ENCODE measurements at regions not wholly inside any gene's neighbourhood (a gene's known extent, or its start where the extent isn't known, plus 50 kb on each side); places are given as distances from the start of the nearest gene placed in this dataset.
A peak's percentile ranks its signal among the peaks of the same experiment; 100 is the strongest.
"Not testable (repeated sequence)": the region's sequence is repeated elsewhere in the genome, so short reads cannot be mapped to it uniquely, and the experiment has no call there.

DNA sequence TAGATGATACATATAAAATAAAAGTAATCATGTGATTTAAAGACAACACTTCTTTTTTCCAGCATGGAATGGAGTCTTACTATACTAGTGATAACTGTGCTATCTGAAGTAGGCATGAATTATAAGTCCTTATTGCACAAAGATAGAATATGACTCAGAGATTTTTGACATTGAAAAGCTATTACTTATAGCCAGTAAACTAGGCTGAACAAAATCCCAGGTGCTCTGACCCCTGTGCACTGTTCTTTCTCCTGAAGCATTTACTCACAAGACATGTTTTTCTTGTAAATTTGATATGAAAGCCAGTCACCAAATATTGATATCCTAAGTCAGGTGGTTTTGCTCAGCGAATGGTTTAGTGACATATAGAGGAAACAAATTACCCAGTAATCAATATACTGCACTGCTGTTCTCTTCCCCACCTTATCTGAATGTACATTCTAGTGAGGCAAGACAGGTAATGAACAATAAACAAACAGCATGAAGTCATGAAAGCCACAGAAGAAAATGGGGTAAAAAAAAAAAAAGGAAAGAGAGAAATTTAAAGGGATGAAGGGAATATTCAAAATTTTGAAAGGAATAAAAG is 1567.0 kb upstream of the SPRY2 start:
- FAIRE-seq = no peak

DNA sequence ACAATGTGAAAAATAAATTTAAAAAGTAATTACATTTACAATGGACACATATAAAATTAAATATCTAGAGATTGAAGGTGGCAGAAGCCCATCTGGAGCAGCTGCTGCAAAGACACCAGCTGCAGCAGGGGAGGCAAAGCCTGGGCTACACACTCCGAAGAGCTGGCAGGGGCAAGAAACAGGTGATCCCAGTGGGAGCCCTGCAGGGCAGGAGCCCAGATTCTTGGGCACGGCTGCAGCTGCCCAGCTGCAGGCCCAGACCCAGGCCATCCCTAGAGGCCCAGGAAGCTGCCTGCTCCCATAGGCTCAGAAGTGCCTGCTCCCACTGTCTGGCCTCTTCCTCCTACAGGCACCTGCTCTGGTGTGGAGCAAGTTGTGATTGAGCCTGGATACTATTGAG is 1547.9 kb upstream of the SPRY2 start:
- FAIRE-seq = no peak

DNA sequence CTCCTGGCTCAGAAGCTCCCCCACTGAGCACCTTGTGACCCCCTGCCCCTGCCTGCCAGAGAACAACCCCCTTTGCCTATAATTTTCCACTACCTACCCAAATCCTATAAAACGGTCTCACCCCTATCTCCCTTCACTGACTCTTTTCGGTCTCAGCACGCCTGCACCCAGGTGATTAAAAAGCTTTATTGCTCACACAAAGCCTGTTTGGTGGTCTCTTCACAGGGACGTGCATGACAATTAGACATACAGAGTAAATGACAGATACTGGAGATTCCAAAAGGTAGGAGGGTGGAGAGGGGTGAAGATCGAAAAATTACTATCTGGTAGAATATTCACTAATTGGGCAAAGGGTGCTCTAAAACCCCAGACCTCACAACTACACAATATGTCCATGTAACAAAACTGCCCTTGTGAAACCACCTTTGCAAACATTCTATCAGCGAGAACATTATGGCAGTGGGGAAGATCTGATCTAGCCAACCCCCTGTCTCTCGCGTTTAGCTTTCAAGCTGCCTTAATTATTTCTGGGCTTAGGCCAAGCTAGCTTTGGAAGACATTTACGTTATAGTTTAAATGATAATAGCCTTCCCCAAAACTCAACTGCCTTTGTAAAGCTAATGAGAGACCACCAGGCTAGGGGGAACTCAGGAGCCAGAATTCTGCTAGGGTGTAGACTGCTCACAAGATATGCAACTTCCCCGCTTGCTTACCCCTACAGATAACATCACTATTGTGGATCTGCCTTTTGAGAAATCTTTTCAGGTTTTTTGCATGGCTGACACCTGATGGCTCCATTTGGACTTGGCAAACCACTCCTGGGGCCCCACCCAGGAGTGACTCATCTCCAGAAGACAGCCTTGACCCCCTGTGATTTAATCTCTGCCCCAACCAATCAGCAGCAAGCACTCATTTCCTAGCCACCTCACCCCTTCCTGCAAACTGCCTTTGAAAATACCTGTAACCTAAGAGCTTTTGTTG is 1534.0 kb upstream of the SPRY2 start:
- no peak for FAIRE-seq

- FAIRE-seq = no peak
Observed at GRCh38 chr13:81874253-81874652, 1533.3 kb upstream of the SPRY2 start.

DNA sequence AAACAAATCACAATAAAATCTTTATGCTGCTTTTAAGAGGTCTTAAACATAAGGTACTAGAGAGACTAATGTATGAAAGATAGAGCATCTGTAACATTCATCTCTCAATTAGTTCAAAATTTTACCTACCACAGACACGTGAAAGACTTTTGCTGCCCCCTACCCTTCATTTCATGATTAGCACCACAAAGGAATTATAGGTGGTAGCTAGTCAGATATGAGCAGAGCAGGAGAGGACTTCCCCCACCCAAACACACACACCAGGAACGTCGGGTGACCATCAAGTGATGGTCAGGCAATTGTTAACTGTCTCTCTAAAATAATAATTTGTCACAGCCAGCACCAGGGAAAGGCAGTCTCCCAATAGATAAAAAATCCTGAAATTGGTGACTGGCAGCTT is 1531.7 kb upstream of the SPRY2 start:
- FAIRE-seq = peak; percentile 19

GRCh38 chr13:81871751-81872325 is 1530.9 kb upstream of the SPRY2 start:
- not testable (repeated sequence) for FAIRE-seq

DNA sequence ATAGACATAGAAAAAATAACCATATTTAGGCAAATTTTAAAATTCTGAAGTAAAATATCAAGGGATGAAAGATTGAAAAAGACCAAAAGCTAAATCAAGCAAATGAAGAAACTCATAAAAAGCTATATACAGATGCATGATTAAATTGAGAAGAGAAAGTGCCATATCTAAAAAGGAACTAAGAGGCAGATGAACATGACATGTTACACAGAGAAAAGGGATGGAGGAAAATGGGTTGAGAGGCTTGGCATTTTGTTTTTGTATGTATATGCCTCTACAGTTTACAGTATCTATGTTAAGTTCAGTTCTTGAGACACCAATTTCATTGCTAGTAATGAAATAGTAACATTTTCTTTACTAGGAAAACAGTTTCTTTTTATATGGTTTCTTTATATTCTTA is 1507.4 kb upstream of the SPRY2 start:
- FAIRE-seq = no peak

- FAIRE-seq = no peak
Observed at GRCh38 chr13:81846771-81847170, 1505.8 kb upstream of the SPRY2 start.

DNA sequence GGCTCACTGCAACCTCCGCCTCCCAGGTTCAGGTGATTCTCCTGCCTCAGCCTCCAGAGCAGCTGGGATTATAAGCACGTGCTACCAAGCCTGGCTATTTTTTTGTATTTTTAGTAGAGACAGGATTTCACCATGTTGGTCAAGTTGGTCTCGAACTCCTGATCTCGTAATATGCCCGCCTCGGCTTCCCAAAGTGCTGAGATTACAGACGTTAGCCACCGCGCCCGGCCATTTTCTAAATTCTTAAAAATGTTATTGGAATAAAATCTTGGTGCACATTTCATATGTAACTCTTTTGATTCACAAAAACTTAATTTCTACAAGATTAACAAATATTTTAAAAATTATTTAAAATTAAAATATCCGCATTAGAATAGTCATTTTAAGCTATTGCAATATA is 1480.3 kb upstream of the SPRY2 start:
- no peak for FAIRE-seq

DNA sequence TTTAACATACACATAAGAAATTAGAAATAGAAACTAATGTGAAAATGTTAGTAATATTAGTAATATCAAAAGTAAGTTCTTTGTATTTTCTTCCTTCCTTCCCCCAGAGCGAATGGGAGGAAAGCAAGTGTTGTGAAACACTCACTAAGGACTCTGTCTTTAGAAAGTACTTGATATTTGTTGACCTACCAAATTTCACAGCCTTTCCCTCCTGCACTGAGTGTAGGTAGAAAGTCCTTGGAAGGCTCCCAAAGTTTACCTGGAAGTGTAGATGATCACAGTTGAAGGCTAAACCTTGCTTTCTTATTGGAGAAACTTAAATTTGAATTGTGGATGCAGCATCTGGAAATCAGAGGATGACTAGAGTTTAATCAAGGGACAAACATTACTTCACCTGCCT is 1459.5 kb upstream of the SPRY2 start:
- FAIRE-seq = no peak

DNA sequence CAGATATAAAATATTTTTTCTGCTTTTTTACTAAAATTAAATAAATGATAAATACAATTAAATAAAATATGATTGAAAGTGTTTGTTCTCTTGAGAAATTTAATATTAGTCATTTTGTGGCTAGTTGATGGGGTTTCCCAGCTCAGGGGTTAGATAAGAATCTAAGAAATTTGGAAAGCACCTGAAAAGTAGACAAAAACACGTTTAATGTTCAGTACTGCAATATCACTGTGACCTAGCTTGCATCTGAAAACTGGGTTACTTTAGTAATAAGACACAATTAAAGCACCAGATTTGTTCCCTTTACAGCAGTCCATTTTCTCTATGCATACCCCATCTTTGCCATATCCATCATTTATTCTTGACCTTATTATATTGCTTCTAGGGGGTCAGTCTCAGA is 1454.8 kb upstream of the SPRY2 start:
- no peak for FAIRE-seq

GRCh38 chr13:81791641-81792040 is 1450.7 kb upstream of the SPRY2 start:
- FAIRE-seq = no peak

DNA sequence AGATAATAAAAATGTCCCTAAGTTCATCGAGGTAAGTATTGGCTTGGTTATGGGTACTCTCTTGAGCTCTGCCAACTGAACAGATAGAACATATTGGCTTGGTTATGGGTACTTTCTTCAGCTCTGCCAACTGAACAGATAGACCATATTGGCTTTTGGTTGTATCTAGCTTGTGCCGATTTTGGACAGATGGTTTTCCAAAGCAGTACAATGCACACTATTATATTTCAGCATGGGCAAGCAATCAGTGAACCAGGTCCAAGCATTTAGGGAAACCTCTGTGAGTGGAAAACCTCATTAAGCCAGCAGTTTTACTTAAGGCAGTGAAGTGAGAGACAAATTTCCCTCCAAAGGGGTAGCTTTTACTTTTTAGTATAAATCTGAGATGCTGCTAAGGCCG is 1440.5 kb upstream of the SPRY2 start:
- FAIRE-seq = no peak

DNA sequence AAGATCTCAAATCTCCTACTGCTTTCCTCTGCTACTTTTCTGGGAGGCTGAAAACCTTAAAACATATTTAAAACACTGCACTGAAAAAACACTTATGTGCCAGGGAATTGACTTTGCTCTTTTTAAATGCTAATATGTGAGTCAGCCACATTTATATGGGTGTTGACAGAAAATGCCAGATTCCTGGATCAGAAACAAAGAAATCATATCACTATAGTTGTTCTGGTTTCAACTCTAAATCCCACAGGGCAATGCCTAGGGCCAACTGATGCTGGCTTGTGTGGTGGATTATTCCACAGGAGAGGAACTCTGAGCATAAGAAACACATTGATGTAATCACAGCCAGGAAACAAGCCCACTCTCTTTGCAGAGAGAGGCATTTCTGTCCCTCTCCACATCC is 1439.0 kb upstream of the SPRY2 start:
- no peak for FAIRE-seq

DNA sequence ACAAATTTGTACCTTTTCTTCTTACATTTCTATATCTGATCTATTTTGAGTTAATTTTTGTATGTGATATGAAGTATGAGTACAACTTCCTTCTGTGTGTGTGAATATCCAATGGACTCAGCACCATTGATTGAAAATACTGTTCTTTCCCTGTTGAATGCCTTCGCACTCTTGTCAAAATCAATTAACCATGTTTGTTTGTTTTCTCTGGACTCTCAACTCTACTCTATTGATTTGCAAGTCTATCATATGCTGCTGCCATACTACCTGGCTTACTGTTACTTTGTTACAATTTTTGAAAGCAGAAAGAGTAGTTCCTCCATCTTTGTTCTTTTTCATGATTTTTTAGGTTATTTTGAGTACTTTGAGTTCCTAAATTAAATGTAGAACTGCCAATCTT is 1437.4 kb upstream of the SPRY2 start:
- no peak for FAIRE-seq

- FAIRE-seq = no peak
Observed at GRCh38 chr13:81773263-81773662, 1432.3 kb upstream of the SPRY2 start.

DNA sequence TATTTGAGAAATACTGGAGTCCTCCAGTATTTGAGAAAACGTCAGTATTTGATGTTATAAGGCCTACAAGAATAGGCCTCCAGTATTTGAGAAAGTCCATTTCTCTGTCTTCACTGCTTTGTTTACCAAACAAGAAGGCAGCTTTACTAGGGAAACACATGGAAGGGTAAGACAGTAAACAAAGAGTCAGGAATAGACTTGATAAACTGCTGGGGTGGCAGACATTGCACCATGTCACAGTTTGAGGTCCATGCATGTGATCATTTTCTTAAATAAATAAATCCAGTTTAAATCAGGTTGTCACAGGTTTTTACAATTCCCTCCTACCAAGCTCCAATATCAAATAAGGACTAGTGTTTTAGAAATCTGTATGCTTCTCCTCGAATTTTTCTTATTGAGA is 1431.0 kb upstream of the SPRY2 start:
- FAIRE-seq = no peak

GRCh38 chr13:81770868-81771505 is 1430.1 kb upstream of the SPRY2 start:
- FAIRE-seq = no peak

- FAIRE-seq = no peak
Observed at GRCh38 chr13:81762449-81762848, 1421.5 kb upstream of the SPRY2 start.

DNA sequence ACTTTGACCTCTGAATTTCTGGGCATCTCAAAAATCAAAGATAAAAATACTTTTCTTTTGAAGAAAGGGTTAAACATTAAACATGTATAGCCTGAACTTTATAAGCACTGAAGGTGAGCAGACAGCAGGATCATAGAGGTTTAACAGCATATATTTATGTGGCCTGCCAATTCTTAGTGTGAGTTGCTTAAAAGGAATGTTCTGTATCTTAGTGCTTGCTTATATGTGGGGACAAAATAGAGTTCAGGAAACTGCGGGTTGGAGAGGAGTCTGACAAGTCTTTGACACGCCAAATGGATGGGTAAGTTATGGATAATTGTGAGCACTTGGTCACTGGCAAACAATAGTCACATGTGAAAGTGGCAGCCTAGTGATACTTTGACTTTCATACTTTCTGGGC is 1419.4 kb upstream of the SPRY2 start:
- no peak for FAIRE-seq

DNA sequence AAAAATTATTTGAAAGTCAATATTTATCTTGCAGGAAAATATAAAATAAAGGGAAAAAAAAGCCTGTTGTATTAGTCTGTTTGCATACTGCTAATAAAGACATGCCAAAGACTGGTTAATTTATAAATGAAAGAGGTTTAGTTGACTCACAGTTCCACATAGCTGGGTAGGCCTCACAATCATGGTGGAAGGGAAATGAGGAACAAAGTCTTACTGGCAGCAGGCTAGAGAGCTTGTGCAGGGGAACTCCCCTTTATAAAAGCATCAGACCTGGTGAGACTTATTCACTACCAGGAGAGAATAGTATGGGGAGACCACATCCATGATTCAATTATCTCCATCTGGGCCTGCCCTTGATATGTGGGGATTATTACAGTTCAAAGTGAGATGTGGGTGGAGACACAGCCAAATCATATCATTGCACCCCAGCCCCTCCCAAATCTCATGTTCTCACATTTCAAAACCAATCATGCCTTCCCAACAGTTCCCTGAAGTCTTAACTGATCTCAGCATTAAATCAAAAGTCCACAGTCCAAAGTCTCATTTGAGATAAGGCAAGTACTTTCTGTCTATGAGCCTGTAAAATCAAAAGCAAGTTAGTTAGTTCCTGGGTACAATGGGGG is 1416.5 kb upstream of the SPRY2 start:
- no peak for FAIRE-seq

- FAIRE-seq = no peak
Observed at GRCh38 chr13:81745391-81745790, 1404.5 kb upstream of the SPRY2 start.

GRCh38 chr13:81738364-81738763 is 1397.4 kb upstream of the SPRY2 start:
- no peak for FAIRE-seq

Measured in A204.1 (cell line).